ENCODE measurements at regions not wholly inside any gene's neighbourhood (a gene's known extent, or its start where the extent isn't known, plus 50 kb on each side); places are given as distances from the start of the nearest gene placed in this dataset.
"Not testable (repeated sequence)": the region's sequence is repeated elsewhere in the genome, so short reads cannot be mapped to it uniquely, and the experiment has no call there.

DNA sequence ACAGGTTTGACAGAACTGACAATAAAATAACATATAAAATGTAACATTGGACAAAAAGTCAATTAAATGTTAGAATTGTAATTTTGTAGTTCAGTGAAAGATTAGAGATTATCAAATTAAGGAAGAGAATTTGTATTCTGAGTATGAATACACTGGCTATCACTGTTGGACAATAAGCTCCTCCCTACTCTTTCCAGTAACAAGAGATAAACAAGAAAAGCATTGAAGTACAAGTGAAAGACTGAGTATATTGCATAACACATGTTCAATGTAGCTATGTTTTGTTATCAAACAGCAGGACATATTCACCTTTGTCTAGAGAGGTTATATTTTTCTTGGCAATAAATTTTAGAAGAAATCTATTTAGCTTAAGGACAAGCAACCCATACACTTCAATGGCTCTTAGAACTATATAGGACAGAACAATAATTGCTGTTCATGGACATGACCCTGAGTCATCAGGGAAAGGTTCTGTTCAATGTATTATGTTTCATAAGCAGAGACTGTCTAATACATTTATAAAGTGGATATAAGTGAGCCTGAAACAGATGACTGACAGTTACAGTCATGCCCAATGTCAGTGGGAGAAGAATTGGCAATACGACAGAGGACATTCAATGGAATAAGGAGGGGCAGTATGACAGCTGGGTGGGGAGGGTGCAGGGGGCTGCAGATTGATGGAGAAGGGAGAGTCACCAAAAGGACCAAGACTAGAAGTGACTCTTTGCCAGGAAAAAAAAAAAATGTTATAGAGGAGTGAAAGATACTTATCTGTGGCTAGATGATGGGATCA lies 520.4 kb downstream of the FRK start:
- Mint-ChIP-seq H3K4me1 (ENCODE audit: low read depth) (no peaks in the 10 kb centered on the region), H3K27ac (no peak overlapping the region), H3K36me3 (ENCODE audit: insufficient read depth in 2 of 2) (no peaks in the 10 kb centered on the region), H3K4me3 (no peak overlapping the region), H3K9me3 (peaks cover 6 to 7% of the 10 kb centered on the region in 2 donors), H3K27me3 (ENCODE audit: low read depth) (no peaks in the 10 kb centered on the region)
- ATAC-seq (replicated peaks in 1 of 2) (no peak), DNase-seq (no peak)

DNA sequence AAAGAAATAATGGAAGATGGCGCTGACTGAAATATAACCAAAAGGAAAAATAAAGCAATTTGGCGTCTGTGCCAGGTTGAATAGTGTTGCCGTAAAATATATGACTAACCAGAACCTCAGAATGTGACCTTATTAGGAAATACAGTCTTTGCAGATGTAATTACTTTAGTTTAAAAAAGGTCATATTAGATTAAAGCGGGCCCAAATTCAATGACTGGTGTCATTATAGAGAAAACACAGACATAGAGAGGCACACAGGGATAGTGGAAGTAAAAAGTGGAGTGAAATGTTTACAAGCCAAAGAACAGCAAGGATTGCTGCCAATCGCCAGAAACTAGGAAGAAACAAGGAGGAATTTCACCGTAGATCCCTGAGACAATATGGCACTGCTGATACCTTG lies 521.2 kb downstream of the FRK start:
- no peak overlapping the region for H3K27ac Mint-ChIP-seq
- no peaks in the 10 kb centered on the region for H3K4me1 Mint-ChIP-seq (ENCODE audit: low read depth)

DNA sequence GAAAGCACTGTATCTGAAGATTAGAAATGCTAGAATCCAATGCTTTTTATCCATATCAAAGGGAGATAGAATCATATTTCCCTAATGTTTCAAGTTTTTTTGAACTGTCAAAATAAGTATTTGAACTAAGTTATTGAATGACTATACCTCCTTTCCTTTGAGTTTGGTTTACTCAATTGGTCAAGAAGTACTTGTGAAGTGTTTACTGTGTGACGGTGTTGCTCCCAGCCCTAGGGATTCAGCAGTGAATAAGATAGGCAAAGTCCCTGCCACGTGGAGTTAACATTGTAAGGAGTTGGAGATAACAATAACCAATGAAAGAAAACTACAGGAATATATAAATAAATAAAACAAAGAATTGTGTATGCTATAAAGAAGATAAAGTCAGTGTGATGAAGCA lies 535.9 kb downstream of the FRK start:
- Mint-ChIP-seq H3K4me1 (ENCODE audit: low read depth) (no peaks in the 10 kb centered on the region), H3K27ac (no peak overlapping the region), H3K4me3 (no peak overlapping the region), H3K27me3 (ENCODE audit: low read depth) (no peaks in the 10 kb centered on the region), H3K9me3 (peaks cover 7 to 14% of the 10 kb centered on the region in 2 donors), H3K36me3 (ENCODE audit: insufficient read depth in 2 of 2) (no peaks in the 10 kb centered on the region)
- ATAC-seq (replicated peaks in 1 of 2) (no peak), DNase-seq (no peak)

More for the DNA sequence above, 521.2 kb downstream of the FRK start:
- H3K27me3 Mint-ChIP-seq (ENCODE audit: low read depth), result no peaks in the 10 kb centered on the region
- no peak for DNase-seq
- H3K36me3 Mint-ChIP-seq (ENCODE audit: insufficient read depth in 2 of 2), result no peaks in the 10 kb centered on the region
- H3K9me3 Mint-ChIP-seq, result peaks cover 6 to 7% of the 10 kb centered on the region in 2 donors
- H3K4me3 Mint-ChIP-seq, result no peak overlapping the region
- no peak for ATAC-seq (replicated peaks in 1 of 2)

DNA sequence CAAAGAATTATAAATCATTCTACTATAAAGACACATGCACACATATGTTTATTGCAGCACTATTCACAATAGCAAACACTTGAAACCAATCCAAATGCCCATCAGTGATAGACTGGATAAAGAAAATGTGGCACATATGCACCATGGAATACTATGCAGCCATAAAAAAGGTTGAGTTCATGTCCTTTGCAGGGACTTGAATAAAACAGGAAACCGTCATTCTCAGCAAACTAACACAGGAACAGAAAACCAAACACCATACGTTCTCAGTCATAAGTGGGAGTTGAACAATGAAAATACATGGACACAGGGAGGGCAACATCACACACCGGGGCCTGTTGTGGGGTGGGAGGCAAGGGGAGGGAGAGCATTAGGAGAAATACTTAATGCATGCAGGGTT lies 538.9 kb downstream of the FRK start:
- H3K27ac Mint-ChIP-seq; H3K36me3 Mint-ChIP-seq (ENCODE audit: insufficient read depth in 2 of 2); ATAC-seq (replicated peaks in 1 of 2); DNase-seq; H3K4me3 Mint-ChIP-seq; H3K27me3 Mint-ChIP-seq (ENCODE audit: low read depth); H3K4me1 Mint-ChIP-seq (ENCODE audit: low read depth): not testable (repeated sequence)
- peaks cover 13 to 24% of the 10 kb centered on the region in 2 donors for H3K9me3 Mint-ChIP-seq

DNA sequence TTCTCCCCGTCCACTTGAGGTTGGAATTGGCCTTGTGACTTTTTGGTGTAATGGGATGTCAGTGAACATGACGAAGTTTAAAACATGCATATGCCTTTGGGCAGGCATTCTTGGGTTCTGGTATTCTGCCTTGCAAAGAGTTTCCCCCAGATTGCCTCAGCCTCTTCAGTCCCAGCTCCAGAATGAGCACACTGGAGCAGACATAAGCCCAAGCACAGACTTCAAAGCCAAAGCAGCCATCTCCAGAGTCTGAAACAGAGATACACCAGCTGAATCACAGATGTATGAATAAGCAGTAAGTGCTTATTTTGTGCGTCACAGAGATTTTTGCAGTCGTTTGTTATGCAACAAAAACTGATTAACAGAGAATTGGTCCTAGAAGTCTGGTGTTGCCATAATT lies 546.0 kb downstream of the FRK start:
- no peaks in the 10 kb centered on the region for H3K4me1 Mint-ChIP-seq (ENCODE audit: low read depth)
- no peak overlapping the region for H3K4me3 Mint-ChIP-seq
- no peaks in the 10 kb centered on the region for H3K36me3 Mint-ChIP-seq (ENCODE audit: insufficient read depth in 2 of 2)
- no peaks in the 10 kb centered on the region for H3K27me3 Mint-ChIP-seq (ENCODE audit: low read depth)
- H3K27ac Mint-ChIP-seq, result no peak overlapping the region
- DNase-seq, result no peak
- H3K9me3 Mint-ChIP-seq, result peaks cover 12 to 13% of the 10 kb centered on the region in 2 donors
- no peak for ATAC-seq (replicated peaks in 1 of 2)

DNA sequence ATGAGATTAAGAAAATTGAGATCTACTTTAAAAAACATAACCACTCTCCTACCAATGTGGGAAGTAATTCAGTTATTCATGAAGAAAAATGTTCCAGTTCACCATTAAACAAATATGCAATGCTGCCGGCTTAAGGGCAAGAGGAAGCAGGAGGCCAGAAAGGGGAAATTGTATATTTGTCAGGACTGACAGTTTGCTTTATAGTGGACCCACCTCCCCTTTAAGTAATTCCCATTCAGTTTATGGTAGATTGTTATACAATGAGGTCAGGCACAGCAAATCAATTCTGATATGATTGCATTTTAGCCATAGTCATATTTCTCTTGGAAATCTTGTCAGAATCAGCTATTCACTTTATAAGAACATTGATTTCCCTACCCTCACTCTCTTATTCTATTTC lies 547.8 kb downstream of the FRK start:
- no peak overlapping the region for H3K27ac Mint-ChIP-seq

DNA sequence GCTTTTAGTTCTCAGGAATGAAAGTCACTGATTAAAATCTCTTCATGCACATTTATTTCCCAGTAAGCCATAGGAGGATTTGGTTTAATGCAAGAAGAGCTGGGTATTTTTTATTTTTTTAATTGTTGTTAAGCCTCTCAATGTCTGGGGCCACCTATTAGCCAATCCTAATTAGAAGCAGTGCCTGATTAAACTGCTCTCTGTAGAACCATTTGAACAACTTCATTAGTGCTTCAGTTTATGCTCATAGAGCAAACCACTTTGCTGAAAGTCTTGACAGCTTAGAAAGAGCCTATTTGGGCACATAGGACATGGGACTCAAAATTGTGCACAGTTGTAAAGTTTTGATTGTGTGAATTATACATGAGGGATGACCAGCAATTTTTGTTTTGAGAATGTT lies 548.9 kb downstream of the FRK start:
- H3K4me3 Mint-ChIP-seq, result no peak overlapping the region
- H3K27me3 Mint-ChIP-seq (ENCODE audit: low read depth), result no peaks in the 10 kb centered on the region
- H3K27ac Mint-ChIP-seq, result no peak overlapping the region
- H3K36me3 Mint-ChIP-seq (ENCODE audit: insufficient read depth in 2 of 2), result no peaks in the 10 kb centered on the region
- DNase-seq (no peak), ATAC-seq (replicated peaks in 1 of 2) (no peak)
- peaks cover 3 to 5% of the 10 kb centered on the region in 2 donors for H3K9me3 Mint-ChIP-seq
- no peaks in the 10 kb centered on the region for H3K4me1 Mint-ChIP-seq (ENCODE audit: low read depth)

More for the DNA sequence above, 547.8 kb downstream of the FRK start:
- H3K36me3 Mint-ChIP-seq (ENCODE audit: insufficient read depth in 2 of 2), result no peaks in the 10 kb centered on the region
- H3K4me1 Mint-ChIP-seq (ENCODE audit: low read depth), result no peaks in the 10 kb centered on the region
- H3K27me3 Mint-ChIP-seq (ENCODE audit: low read depth), result no peaks in the 10 kb centered on the region
- H3K4me3 Mint-ChIP-seq, result no peak overlapping the region
- H3K9me3 Mint-ChIP-seq, result peaks cover 7 to 11% of the 10 kb centered on the region in 2 donors
- DNase-seq (no peak), ATAC-seq (replicated peaks in 1 of 2) (no peak)

DNA sequence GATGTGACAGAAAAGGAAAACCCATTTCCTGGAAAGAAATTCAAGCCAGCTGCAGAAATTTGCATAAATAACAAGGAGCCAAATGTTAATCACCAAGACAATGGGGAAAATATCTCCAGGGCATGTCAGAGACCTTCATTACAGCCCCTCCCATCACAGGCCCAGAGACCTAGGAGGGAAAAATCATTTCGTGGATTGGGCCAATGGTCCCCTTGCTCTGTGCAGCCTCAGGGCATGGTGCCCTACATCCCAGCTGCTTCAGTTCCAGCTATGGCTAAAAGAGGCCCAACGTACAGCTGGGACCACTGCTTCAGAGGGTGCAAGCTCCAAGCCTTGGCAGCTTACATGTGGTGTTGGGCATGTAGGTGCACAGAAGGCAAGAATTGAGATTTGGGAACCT lies 558.3 kb downstream of the FRK start:
- not testable (repeated sequence) for H3K4me3 Mint-ChIP-seq; H3K27ac Mint-ChIP-seq; DNase-seq; H3K36me3 Mint-ChIP-seq (ENCODE audit: insufficient read depth in 2 of 2); H3K9me3 Mint-ChIP-seq; ATAC-seq (replicated peaks in 1 of 2); H3K27me3 Mint-ChIP-seq (ENCODE audit: low read depth); H3K4me1 Mint-ChIP-seq (ENCODE audit: low read depth)

DNA sequence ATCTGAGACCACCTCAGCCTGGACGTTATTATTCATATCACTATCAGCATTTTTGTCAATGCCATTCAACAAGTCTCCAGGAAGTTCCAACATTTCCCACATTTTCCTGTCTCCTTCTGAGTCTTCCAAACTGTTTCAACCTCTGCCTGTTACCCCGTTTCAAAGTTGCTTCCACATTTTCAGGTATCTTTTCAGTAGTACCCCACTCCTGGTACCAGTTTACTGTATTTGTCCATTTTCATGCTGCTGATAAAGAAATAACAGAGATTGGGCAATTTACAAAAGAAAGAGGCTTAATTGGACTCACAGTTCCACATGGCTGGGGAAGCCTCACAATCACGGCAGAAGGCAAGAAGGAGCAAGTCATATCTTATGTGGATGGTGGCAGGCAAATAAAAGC lies 565.5 kb downstream of the FRK start:
- no peak overlapping the region for H3K4me3 Mint-ChIP-seq
- no peak for ATAC-seq (replicated peaks in 1 of 2)
- no peaks in the 10 kb centered on the region for H3K27me3 Mint-ChIP-seq (ENCODE audit: low read depth)
- no peak overlapping the region for H3K27ac Mint-ChIP-seq
- peaks cover 8 to 12% of the 10 kb centered on the region in 2 donors for H3K9me3 Mint-ChIP-seq
- peaks cover 0 to 2% of the 10 kb centered on the region in 2 donors for H3K36me3 Mint-ChIP-seq (ENCODE audit: insufficient read depth in 2 of 2)
- DNase-seq, result no peak
- no peaks in the 10 kb centered on the region for H3K4me1 Mint-ChIP-seq (ENCODE audit: low read depth)

DNA sequence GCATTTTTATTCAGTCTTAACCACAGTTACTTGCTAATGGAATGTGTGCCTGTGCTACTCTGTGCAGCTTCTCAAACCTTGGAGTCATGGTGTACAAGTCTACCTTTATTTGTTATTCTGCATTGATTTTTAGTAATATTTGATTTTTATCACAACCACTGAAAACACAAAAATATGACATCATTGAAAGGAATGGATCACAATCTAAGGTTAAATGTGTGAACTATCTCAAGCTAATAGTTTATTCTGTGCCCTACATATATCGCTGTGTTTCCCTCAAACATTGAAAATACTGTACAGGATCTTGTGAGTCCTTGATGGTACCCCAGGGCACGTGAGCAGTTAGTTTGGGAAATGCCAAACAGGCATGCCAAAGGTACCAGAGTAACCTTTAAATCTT lies 573.4 kb downstream of the FRK start:
- Mint-ChIP-seq H3K27ac (no peak overlapping the region), H3K4me3 (no peak overlapping the region), H3K36me3 (ENCODE audit: insufficient read depth in 2 of 2) (peaks cover 0 to 2% of the 10 kb centered on the region in 2 donors), H3K4me1 (ENCODE audit: low read depth) (no peaks in the 10 kb centered on the region), H3K9me3 (peaks cover 3 to 6% of the 10 kb centered on the region in 2 donors), H3K27me3 (ENCODE audit: low read depth) (no peaks in the 10 kb centered on the region)
- DNase-seq (no peak), ATAC-seq (replicated peaks in 1 of 2) (no peak)

DNA sequence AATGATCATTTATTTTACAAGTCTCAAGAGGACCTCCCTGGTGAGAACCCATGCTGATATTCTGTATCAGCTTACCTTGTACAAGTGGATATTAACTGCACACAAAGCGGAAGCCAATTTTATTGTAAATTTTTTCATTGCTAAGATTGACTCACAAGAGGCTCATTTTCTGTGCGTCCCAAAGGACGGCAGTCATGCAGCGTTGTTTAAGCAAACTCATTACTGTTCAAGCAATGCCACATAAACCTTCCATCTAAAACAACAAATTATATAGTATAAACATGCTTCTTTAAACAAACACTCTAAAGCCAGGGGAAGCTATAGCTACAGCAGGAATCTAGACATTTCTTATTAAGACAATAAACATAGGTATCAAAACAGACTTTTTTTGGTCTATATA lies 575.3 kb downstream of the FRK start:
- H3K27me3 Mint-ChIP-seq (ENCODE audit: low read depth), result no peaks in the 10 kb centered on the region
- H3K27ac Mint-ChIP-seq, result no peak overlapping the region
- no peaks in the 10 kb centered on the region for H3K4me1 Mint-ChIP-seq (ENCODE audit: low read depth)
- peaks cover 3 to 6% of the 10 kb centered on the region in 2 donors for H3K9me3 Mint-ChIP-seq
- ATAC-seq (replicated peaks in 1 of 2), result no peak
- H3K4me3 Mint-ChIP-seq, result no peak overlapping the region
- peaks cover 0 to 2% of the 10 kb centered on the region in 2 donors for H3K36me3 Mint-ChIP-seq (ENCODE audit: insufficient read depth in 2 of 2)
- no peak for DNase-seq

DNA sequence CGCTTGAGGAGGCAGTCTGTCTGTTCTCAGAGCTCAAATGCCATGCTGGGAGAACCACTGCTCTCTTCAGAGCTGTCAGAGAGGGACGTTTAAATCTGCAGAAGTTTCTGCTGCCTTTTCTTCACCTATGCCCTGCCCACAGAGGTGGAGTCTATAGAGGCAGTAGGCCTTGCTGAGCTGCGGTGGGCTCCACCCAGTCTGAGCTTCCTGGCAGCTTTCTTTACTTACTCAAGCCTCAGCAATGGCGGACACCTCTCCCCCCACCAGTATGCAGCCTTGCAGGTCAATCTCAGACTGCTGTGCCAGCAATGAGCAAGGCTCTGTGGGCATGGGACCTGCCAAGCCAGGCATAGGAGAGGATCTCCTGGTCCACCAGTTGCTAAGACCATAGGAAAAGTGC lies 580.1 kb downstream of the FRK start:
- H3K36me3 Mint-ChIP-seq (ENCODE audit: insufficient read depth in 2 of 2); H3K27ac Mint-ChIP-seq; H3K4me3 Mint-ChIP-seq; H3K4me1 Mint-ChIP-seq (ENCODE audit: low read depth); H3K27me3 Mint-ChIP-seq (ENCODE audit: low read depth); DNase-seq; ATAC-seq (replicated peaks in 1 of 2): not testable (repeated sequence)
- peaks cover 14 to 15% of the 10 kb centered on the region in 2 donors for H3K9me3 Mint-ChIP-seq

DNA sequence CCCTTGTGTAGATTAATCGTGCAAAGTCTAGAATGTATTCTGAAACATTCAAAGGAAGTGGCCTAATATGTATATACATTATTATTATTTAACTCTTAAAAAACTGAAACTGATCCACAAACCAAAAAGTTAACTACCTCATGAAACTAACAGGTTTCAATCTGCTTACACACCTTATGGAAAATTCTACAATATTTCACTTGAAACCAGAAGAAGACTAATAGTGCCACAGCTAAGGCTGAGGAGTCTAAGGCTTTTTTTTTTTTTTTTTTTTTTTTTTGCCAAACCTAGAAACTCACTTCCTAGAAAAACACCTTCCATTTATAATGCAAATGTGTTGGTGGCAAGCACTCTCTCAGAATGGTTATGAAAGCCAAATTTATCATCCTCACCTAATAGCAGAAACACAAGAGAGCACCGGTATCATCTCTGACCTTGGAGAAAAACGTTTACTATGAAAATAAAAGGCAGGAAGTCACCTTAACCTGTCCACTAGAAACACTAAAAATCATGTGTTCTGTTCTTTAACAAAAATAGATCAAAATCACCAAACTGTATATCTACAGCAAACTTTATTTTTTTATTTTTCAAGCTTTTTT lies 586.1 kb downstream of the FRK start:
- Mint-ChIP-seq H3K9me3 (peaks cover 10 to 13% of the 10 kb centered on the region in 2 donors), H3K36me3 (ENCODE audit: insufficient read depth in 2 of 2) (no peaks in the 10 kb centered on the region), H3K27me3 (ENCODE audit: low read depth) (no peaks in the 10 kb centered on the region), H3K27ac (no peak overlapping the region), H3K4me1 (ENCODE audit: low read depth) (no peaks in the 10 kb centered on the region), H3K4me3 (no peak overlapping the region)
- no peak for DNase-seq
- no peak for ATAC-seq (replicated peaks in 1 of 2)

Data from activated T-cell treated with anti-CD3 and anti-CD28 coated beads, Interleukin-2, amount 50 U/mL, for 72 hours (primary cell).